Colonic mucosa (tissue), 4 donors: ENCODE measurements at regions not wholly inside any gene's neighbourhood (a gene's known extent, or its start where the extent isn't known, plus 50 kb on each side); places are given as distances from the start of the nearest gene placed in this dataset.
A peak's percentile ranks its signal among the peaks of the same experiment; 100 is the strongest.

Experiments used
- DNase-seq: peaks from one replicate; pipeline ENCODE4 v3.0.0-alpha.2; 2020
- H3K27ac ChIP-seq: fragments of 200-600 bp; one replicate; pipeline ENCODE4 v1.8.0; 2021
- H3K27me3 ChIP-seq: fragments of 200-600 bp; one replicate; pipeline ENCODE4 v1.8.0; 2021
- H3K36me3 ChIP-seq: fragments of 200-600 bp; one replicate; pipeline ENCODE4 v1.8.0; 2021
- H3K4me1 ChIP-seq: fragments of 200-600 bp; one replicate; pipeline ENCODE4 v1.8.0; 2021; ENCODE audit warnings: mild to moderate bottlenecking
- H3K4me3 ChIP-seq: fragments of 200-600 bp; one replicate; pipeline ENCODE4 v1.8.0; 2021
- H3K9ac ChIP-seq, 2 donors: one replicate each; pipeline ENCODE4 v1.7.0; 2013; ENCODE audit warnings: control low read depth in 2 of 2, low read depth in 2 of 2, low read length in 2 of 2
- H3K9me3 ChIP-seq: fragments of 200-600 bp; one replicate; pipeline ENCODE4 v1.8.0; 2021
- CTCF ChIP-seq: fragments of 200-600 bp; IDR thresholded peaks from one replicate; pipeline ENCODE4 v1.8.0; 2022; ENCODE audit warnings: antibody characterized with exemption, mild to moderate bottlenecking
- intact Hi-C: fragments of 100-400 bp; cut with DNase I; formaldehyde crosslinking; loops from one replicate; pipeline ENCODE4 v1.14.1; 2022
- donor health status: healthy.
- donor health status: DM: no; HTN: no; CAD: no.
- donor health status: DM: no; HTN: no; CAD: no.

GRCh38 chr1:200302921-200303290 is 106.9 kb downstream of the ZNF281 start:
- Histone ChIP-seq H3K27me3 (no peaks in the 10 kb centered on the region), H3K4me3 (peak overlapping the region; percentile 63), H3K4me1 (no peaks in the 10 kb centered on the region), H3K36me3 (no peaks in the 10 kb centered on the region), H3K27ac (no peak overlapping the region), H3K9me3 (no peaks in the 10 kb centered on the region), H3K9ac (no peak overlapping the region)
- intact Hi-C loops: loop anchor here (10.0 kb wide), 1 partner anchor 618 kb away; no protein-coding TSS in a partner anchor
- DNase-seq: no peak
- TF ChIP-seq CTCF: no peak

- no peak for TF ChIP-seq CTCF
- no peak overlapping the region for H3K27ac ChIP-seq
- intact Hi-C loops: loop anchor here (10.0 kb wide), 1 partner anchor 618 kb away; no protein-coding TSS in a partner anchor
Measured at GRCh38 chr1:200302192-200302920, 107.5 kb downstream of the ZNF281 start.

GRCh38 chr1:200301152-200301551 is 108.7 kb downstream of the ZNF281 start:
- Histone ChIP-seq H3K27ac (no peak overlapping the region), H3K4me3 (no peak overlapping the region), H3K9ac (no peak overlapping the region), H3K9me3 (no peaks in the 10 kb centered on the region), H3K27me3 (no peaks in the 10 kb centered on the region), H3K36me3 (no peaks in the 10 kb centered on the region), H3K4me1 (no peaks in the 10 kb centered on the region)
- DNase-seq: no peak
- TF ChIP-seq CTCF: no peak
- intact Hi-C loops: loop anchor here (10.0 kb wide), 1 partner anchor 616 kb away; no protein-coding TSS in a partner anchor

More at GRCh38 chr1:200302192-200302920, 107.5 kb downstream of the ZNF281 start:
- no peaks in the 10 kb centered on the region for H3K4me1 ChIP-seq
- no peaks in the 10 kb centered on the region for H3K36me3 ChIP-seq
- peak overlapping the region; percentile 63 for H3K4me3 ChIP-seq
- H3K9me3 ChIP-seq: no peaks in the 10 kb centered on the region
- peak; percentile 37 for DNase-seq
- H3K9ac ChIP-seq: peak overlapping the region; percentile 35 to 62
- H3K27me3 ChIP-seq: no peaks in the 10 kb centered on the region

GRCh38 chr1:200299571-200299970 is 110.3 kb downstream of the ZNF281 start:
- no peaks in the 10 kb centered on the region for H3K27me3 ChIP-seq
- TF ChIP-seq CTCF: no peak
- no peaks in the 10 kb centered on the region for H3K4me1 ChIP-seq
- no peak overlapping the region for H3K9ac ChIP-seq
- H3K27ac ChIP-seq: no peak overlapping the region
- no peak overlapping the region for H3K4me3 ChIP-seq
- intact Hi-C loops: no loop called here
- no peak for DNase-seq
- H3K36me3 ChIP-seq: no peaks in the 10 kb centered on the region
- no peaks in the 10 kb centered on the region for H3K9me3 ChIP-seq

- no peak for TF ChIP-seq CTCF
- no peak overlapping the region for H3K4me3 ChIP-seq
- H3K9me3 ChIP-seq: no peaks in the 10 kb centered on the region
- no peaks in the 10 kb centered on the region for H3K27me3 ChIP-seq
- intact Hi-C loops: no loop called here
- H3K27ac ChIP-seq: no peak overlapping the region
- H3K36me3 ChIP-seq: no peaks in the 10 kb centered on the region
- no peaks in the 10 kb centered on the region for H3K4me1 ChIP-seq
- H3K9ac ChIP-seq: no peak overlapping the region
- no peak for DNase-seq
Measured at GRCh38 chr1:200298242-200298641, 111.6 kb downstream of the ZNF281 start.
